Mucosa of rectum (tissue), 2 donors: ENCODE measurements at regions not wholly inside any gene's neighbourhood (a gene's known extent, or its start where the extent isn't known, plus 50 kb on each side); places are given as distances from the start of the nearest gene placed in this dataset.
A peak's percentile ranks its signal among the peaks of the same experiment; 100 is the strongest.

Source experiments
- H3K27ac ChIP-seq, 2 donors: one replicate each; pipeline ENCODE4 v1.7.0; 2013; ENCODE audit warnings: inconsistent platforms in 2 of 2, low read depth in 2 of 2, low read length in 2 of 2
- H3K27me3 ChIP-seq, 2 donors: one replicate each; pipeline ENCODE4 v1.7.0; 2013; ENCODE audit warnings: low read length in 2 of 2; ENCODE audit not compliant: control insufficient read depth in 2 of 2, insufficient read depth in 2 of 2
- H3K36me3 ChIP-seq, 2 donors: one replicate each; pipeline ENCODE4 v1.7.0; 2013; ENCODE audit warnings: low read length in 2 of 2; ENCODE audit not compliant: control insufficient read depth in 2 of 2, insufficient read depth in 2 of 2
- H3K4me1 ChIP-seq, 2 donors: one replicate each; pipeline ENCODE4 v1.7.0; 2013; ENCODE audit warnings: low read length in 2 of 2, mild to moderate bottlenecking in 1 of 2; ENCODE audit not compliant: control insufficient read depth in 2 of 2, insufficient read depth in 2 of 2
- H3K4me3 ChIP-seq, 2 donors: one replicate each; pipeline ENCODE4 v1.7.0; 2013; ENCODE audit warnings: low read length in 2 of 2
- H3K9ac ChIP-seq, 2 donors: one replicate each; pipeline ENCODE4 v1.7.0; 2013; ENCODE audit warnings: low read length in 2 of 2, low read depth in 1 of 2, mild to moderate bottlenecking in 1 of 2
- H3K9me3 ChIP-seq, 2 donors: one replicate each; pipeline ENCODE4 v1.7.0; 2013; ENCODE audit warnings: low read length in 2 of 2; ENCODE audit not compliant: control insufficient read depth in 2 of 2
- donor health status: healthy.
- donor health status: Normal muscosa, but diverticular disease.

DNA sequence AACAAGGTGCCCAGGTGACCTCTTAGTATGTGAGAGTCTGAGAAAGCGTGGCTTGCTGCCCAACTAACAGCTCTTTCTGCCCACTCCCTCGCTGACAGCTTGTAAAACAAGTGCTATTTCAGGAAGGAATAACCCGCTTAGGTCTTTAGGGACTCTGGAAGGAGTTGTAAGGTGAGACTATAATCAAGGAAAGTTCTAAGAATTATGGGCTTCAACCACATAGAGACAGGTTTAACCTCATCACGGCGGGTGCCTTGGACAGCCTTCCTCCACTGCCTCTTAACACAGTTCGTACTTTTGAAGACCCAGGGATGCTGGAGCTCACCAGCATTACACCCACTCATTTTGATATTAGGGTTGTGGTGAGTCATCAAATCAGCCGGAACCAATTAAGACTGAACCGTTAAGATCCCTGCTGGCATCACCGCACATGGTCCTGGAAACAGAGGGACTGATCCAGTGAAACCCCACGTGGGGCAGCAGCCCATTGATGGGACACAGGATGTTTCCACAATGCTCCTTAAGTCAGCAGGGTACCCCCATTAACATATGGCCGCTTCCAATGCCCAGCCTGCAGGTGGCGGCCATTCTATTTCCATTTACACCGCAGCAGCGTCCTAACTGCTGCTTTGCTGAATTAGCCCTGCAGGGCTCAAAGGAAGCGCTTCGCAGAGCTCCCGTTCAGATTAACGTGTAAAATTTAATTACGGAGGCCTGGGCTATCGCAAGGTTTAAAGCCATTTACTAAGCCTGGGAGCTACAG, 176.6 kb upstream of the SDK2 start:
- H3K36me3 ChIP-seq, result no peaks in the 10 kb centered on the region
- no peak overlapping the region for H3K9ac ChIP-seq
- H3K27me3 ChIP-seq, result peaks cover 0 to 1% of the 10 kb centered on the region in 2 donors
- no peaks in the 10 kb centered on the region for H3K4me1 ChIP-seq
- no peak overlapping the region for H3K27ac ChIP-seq
- H3K9me3 ChIP-seq, result no peaks in the 10 kb centered on the region
- no peak overlapping the region for H3K4me3 ChIP-seq

DNA sequence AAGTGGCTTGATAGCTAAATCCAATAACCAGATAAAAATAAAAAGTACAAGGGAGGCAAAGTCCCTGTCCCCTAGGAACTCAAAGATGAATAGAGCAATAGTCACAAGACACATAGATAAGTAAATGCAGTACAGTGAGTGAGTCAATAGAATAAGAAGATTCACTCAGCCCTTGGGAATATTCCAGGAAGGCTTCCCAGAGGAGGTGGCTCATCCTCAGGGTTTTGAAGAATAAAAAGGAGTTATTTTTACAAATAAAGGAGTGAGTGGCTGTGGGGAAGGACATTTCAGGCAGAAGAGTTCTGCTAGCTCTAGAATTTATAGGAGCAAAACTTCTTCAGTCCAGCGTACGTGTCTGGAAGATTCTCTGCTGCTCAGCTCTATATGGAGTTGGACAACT, 177.4 kb upstream of the SDK2 start:
- peaks cover 0 to 1% of the 10 kb centered on the region in 2 donors for H3K27me3 ChIP-seq
- no peak overlapping the region for H3K4me3 ChIP-seq
- no peaks in the 10 kb centered on the region for H3K9me3 ChIP-seq
- H3K36me3 ChIP-seq, result no peaks in the 10 kb centered on the region
- no peak overlapping the region for H3K27ac ChIP-seq
- H3K9ac ChIP-seq, result no peak overlapping the region
- no peaks in the 10 kb centered on the region for H3K4me1 ChIP-seq

DNA sequence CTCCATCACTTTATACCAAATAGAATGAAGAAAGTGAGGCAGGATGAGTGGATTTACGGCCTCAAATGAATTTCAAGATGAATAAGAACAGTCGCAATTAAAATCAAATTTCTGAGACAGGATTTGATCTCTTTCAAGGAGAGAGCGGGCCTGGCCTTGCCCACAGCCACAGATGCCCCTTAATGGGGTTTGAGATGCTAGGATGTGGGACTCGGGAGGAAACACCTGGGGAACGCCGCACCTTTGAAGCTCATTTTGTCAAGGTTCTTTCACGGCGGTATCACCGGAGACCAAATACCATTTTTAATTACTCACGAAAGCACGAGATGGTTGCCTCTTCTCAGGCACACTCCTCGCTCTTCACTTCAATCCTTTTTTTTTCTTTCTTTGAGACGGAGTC, 178.1 kb upstream of the SDK2 start:
- H3K36me3 ChIP-seq, result no peaks in the 10 kb centered on the region
- H3K27ac ChIP-seq, result no peak overlapping the region
- peaks cover 0 to 1% of the 10 kb centered on the region in 2 donors for H3K27me3 ChIP-seq
- no peaks in the 10 kb centered on the region for H3K9me3 ChIP-seq
- no peaks in the 10 kb centered on the region for H3K4me1 ChIP-seq
- no peak overlapping the region for H3K4me3 ChIP-seq
- H3K9ac ChIP-seq, result no peak overlapping the region

DNA sequence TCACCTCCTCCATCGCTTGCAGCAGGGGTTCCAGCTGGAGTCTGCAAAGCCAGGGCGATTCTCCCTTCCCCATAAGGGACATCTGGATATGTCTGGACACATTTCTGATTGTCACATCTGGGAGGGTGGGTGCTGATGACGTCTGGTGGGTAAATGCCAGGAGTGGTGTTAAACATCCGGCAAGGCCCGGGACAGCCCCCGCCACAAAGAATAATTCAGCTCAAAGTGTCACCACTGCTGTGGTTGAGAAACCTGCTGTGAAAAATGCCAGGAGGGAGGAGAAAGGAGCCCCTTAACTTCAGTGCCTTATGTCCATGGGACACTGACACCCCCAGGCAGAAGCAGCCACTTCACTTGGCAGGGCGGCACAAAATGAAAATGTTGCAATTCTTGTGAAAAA, 179.4 kb upstream of the SDK2 start:
- Histone ChIP-seq H3K9me3 (no peaks in the 10 kb centered on the region), H3K27ac (no peak overlapping the region)

DNA sequence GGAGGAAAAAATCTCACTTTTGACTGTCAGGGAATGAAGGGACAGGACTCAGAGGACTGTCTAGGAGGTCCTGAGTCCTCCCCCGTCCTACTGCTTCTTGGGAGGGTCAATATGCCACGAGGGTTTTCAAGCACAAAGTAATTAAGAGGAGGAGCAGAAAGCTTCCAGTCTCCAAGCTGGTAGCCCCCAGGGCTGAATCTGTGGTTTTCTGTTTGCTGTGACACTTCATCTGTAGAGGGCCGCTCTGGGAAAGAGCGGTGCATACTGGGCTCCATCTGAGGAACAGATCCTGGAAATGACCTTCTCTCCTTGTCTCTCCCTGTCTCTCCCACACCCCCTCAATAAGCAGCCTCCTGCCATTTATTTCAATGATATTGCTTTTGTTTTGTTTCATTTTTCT, 180.1 kb upstream of the SDK2 start:
- H3K9me3 ChIP-seq, result no peaks in the 10 kb centered on the region
- no peak overlapping the region for H3K27ac ChIP-seq
- no peak overlapping the region for H3K4me3 ChIP-seq
- H3K4me1 ChIP-seq, result peaks cover 3 to 9% of the 10 kb centered on the region in 2 donors
- H3K9ac ChIP-seq, result no peak overlapping the region
- no peaks in the 10 kb centered on the region for H3K36me3 ChIP-seq
- H3K27me3 ChIP-seq, result peaks cover 0 to 1% of the 10 kb centered on the region in 2 donors

More for the DNA sequence above, 179.4 kb upstream of the SDK2 start:
- Histone ChIP-seq H3K27me3 (peaks cover 0 to 1% of the 10 kb centered on the region in 2 donors), H3K4me1 (peaks cover 3 to 9% of the 10 kb centered on the region in 2 donors), H3K9ac (no peak overlapping the region), H3K36me3 (no peaks in the 10 kb centered on the region), H3K4me3 (no peak overlapping the region)

DNA sequence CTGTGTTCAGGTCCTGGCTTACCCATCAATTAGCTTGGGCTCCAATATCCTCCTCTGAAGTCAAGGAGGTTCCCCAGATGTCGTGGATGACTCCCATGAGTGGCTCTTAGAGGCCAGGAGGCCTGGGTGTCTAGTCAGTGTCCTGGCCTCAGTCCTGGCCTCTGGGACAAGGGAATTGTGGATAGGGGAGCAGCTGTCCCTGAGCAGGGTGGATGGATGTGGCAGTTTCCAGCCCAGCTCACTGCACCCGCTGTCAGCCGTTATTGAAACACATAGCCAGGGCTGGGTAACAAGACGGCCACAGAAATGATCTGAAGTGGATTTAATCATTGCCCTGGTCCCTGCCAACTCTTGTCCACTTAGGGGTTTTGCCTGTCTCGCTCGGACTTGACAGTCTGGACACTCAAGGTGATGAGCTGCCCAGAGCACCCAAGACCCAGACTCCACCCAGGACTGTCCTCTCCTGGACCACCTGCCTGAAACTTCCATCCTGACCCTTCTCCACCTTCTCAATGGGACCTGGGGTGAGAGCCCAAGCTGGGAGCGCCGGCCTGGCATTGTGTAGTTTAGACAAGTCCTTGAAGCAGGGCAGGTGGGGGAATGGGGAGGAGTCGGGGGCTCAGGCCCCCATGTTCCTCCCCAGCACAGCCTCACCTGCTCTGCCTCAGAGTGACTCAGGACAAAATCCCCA, 182.1 kb upstream of the SDK2 start:
- no peak overlapping the region for H3K27ac ChIP-seq
- H3K9me3 ChIP-seq, result no peaks in the 10 kb centered on the region
- H3K4me3 ChIP-seq, result no peak overlapping the region
- peaks cover 3 to 9% of the 10 kb centered on the region in 2 donors for H3K4me1 ChIP-seq
- H3K27me3 ChIP-seq, result peaks cover 0 to under 1% of the 10 kb centered on the region in 2 donors
- no peaks in the 10 kb centered on the region for H3K36me3 ChIP-seq
- no peak overlapping the region for H3K9ac ChIP-seq

DNA sequence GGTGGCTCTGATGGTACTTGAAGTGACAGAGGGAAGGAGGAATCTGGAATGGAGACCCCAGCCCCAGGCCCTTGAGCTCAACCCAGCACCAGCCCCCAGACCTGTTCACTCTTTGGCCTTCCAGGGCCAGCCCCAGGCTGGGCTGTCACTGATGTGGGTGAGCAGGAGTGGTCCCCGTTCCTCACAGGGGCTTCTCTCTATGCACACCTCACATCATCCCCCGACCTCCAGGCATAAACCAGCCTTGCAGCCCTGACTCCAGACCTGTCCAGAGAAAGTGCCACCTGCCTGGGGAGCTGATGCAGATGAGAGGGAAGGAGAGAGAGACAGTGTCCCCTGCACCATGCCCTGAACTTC, 182.6 kb upstream of the SDK2 start:
- no peaks in the 10 kb centered on the region for H3K27me3 ChIP-seq
- H3K9me3 ChIP-seq, result no peaks in the 10 kb centered on the region
- H3K9ac ChIP-seq, result no peak overlapping the region
- no peak overlapping the region for H3K4me3 ChIP-seq
- no peaks in the 10 kb centered on the region for H3K36me3 ChIP-seq
- peaks cover 3 to 9% of the 10 kb centered on the region in 2 donors for H3K4me1 ChIP-seq
- no peak overlapping the region for H3K27ac ChIP-seq

DNA sequence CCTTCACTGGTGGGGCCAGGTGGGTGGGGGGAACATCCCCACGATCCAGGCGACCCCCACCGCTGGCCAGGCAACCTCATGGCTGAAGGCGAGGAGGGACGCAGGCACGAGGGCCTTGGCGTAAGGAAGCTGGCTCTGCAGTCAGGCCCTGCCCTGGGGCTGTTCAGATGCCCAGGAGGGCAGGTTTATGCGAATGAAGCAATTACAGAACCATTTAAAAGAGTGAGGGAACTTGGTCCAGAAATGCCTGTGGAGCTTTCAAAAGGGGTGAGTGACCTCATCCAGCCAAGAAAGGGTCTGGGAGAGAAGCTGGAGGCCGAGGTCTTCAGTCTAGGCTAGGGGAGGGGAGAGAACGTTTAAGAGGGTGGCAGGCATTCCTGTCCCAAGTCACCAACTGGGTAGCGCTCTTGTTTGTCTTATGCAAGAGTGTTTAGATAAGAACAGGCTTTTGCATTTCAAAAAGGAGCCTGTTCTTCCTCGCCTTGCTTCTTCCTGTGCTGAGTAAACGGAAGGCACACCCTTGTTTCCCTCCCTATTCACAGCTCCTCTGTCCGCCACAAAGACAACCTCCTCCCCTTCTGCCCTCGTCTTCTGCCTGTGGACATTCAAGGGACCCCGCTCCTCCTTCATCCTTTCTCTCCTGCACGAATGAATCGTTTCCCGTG, 183.5 kb upstream of the SDK2 start:
- Histone ChIP-seq H3K9me3 (no peaks in the 10 kb centered on the region), H3K9ac (no peak overlapping the region), H3K36me3 (no peaks in the 10 kb centered on the region), H3K27ac (peak overlapping the region; percentile 59 to 74), H3K4me3 (no peak overlapping the region), H3K4me1 (peaks cover 3 to 9% of the 10 kb centered on the region in 2 donors), H3K27me3 (no peaks in the 10 kb centered on the region)

DNA sequence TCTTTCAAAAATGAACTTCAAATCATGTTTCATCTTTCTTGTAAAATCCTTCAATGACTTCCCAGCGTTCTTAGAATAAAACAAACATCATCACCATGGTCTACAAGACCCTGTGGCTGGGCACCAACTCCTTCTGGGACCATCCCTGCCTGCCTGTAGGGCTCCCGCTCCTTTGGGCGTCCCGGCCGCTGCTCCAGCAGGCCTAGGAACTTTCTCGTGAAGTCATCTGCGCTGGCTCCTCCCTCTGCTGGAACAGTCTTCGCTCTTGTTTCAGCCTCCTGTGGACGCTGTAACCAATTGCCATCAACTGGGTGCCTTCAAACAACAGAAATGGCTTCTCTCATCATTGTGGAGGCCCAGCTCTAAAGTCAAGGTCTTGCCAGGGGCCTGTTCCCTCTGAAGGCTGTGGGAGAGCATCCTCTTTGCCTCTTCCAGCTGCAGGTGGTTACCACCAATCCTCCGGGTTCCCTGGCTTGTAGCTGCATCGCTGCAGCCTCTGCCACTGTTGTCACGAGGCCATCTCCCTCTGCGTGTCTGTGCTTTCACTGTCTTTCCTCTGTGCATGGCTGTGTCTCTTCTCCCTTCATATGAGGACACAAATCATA, 185.5 kb upstream of the SDK2 start:
- peaks cover 0 to 2% of the 10 kb centered on the region in 2 donors for H3K27me3 ChIP-seq
- no peaks in the 10 kb centered on the region for H3K36me3 ChIP-seq
- H3K9ac ChIP-seq, result no peak overlapping the region
- no peak overlapping the region for H3K4me3 ChIP-seq
- peaks cover 3 to 9% of the 10 kb centered on the region in 2 donors for H3K4me1 ChIP-seq
- no peaks in the 10 kb centered on the region for H3K9me3 ChIP-seq
- no peak overlapping the region for H3K27ac ChIP-seq

DNA sequence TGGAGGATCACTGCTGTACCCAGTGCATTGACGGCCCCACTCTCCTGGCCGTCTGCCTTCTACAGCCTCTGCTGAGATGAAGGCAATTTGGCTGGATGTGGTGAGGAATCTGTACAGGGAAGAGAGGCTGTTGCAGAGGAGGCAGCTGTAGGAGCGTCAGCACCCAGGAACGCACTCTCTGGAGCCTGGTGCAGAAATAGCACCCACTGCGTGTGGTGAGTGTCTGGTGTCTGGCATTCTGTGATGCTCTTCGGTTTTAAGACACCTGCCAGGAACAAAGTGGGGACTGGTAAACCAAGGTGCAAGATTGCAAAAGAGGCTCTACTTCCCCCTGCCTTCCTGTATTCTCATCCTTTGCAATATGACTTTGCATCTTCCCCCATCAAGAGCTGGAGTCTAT, 187.5 kb upstream of the SDK2 start:
- peaks cover 2 to 3% of the 10 kb centered on the region in 2 donors for H3K27me3 ChIP-seq
- H3K4me1 ChIP-seq, result peaks cover 3 to 9% of the 10 kb centered on the region in 2 donors
- no peak overlapping the region for H3K27ac ChIP-seq
- H3K9me3 ChIP-seq, result no peaks in the 10 kb centered on the region
- no peak overlapping the region for H3K4me3 ChIP-seq
- H3K36me3 ChIP-seq, result no peaks in the 10 kb centered on the region
- H3K9ac ChIP-seq, result no peak overlapping the region
